ENCODE measurements at regions not wholly inside any gene's neighbourhood (a gene's known extent, or its start where the extent isn't known, plus 50 kb on each side); places are given as distances from the start of the nearest gene placed in this dataset.

- TF ChIP-seq CTCF (IDR thresholded peaks at IDR 0.05) (no peak), POLR2A (IDR thresholded peaks at IDR 0.05) (no peak)
Observed at GRCh38 chr13:67827992-67828391, 597.9 kb upstream of the PCDH9 start.
